ENCODE measurements at regions not wholly inside any gene's neighbourhood (a gene's known extent, or its start where the extent isn't known, plus 50 kb on each side); places are given as distances from the start of the nearest gene placed in this dataset.

GRCh38 chr5:92769978-92770377 lies 811.0 kb downstream of the NR2F1-AS1 start:
- Histone ChIP-seq H3K9me3 (ENCODE audit: control insufficient read depth, low read length) (no peaks in the 10 kb centered on the region), H3K36me3 (ENCODE audit: control insufficient read depth, insufficient read depth, low read length) (no peaks in the 10 kb centered on the region), H3K4me3 (ENCODE audit: extremely low read depth, insufficient read depth, low read length, poor library complexity, severe bottlenecking) (no peak overlapping the region), H3K27ac (ENCODE audit: low read depth, low read length, severe bottlenecking) (no peak overlapping the region), H3K4me1 (ENCODE audit: control insufficient read depth, insufficient read depth, low read length, poor library complexity, severe bottlenecking) (no peaks in the 10 kb centered on the region)
- 96% methylated on average over 2 of the region's 2 CpGs; no CpG with 5 or more reads in 1 of the 2 experiments for WGBS, 2 experiments (ENCODE audit: insufficient coverage in 2 of 2)

GRCh38 chr5:92761585-92761984 lies 819.4 kb downstream of the NR2F1-AS1 start:
- Histone ChIP-seq H3K9me3 (ENCODE audit: control insufficient read depth, low read length) (no peaks in the 10 kb centered on the region), H3K27ac (ENCODE audit: low read depth, low read length, severe bottlenecking) (no peak overlapping the region), H3K36me3 (ENCODE audit: control insufficient read depth, insufficient read depth, low read length) (no peaks in the 10 kb centered on the region), H3K4me1 (ENCODE audit: control insufficient read depth, insufficient read depth, low read length, poor library complexity, severe bottlenecking) (no peaks in the 10 kb centered on the region), H3K4me3 (ENCODE audit: extremely low read depth, insufficient read depth, low read length, poor library complexity, severe bottlenecking) (no peak overlapping the region)
- 80 to 100% methylated on average over 1 of the region's 2 CpGs for WGBS, 2 experiments (ENCODE audit: insufficient coverage in 2 of 2)

DNA sequence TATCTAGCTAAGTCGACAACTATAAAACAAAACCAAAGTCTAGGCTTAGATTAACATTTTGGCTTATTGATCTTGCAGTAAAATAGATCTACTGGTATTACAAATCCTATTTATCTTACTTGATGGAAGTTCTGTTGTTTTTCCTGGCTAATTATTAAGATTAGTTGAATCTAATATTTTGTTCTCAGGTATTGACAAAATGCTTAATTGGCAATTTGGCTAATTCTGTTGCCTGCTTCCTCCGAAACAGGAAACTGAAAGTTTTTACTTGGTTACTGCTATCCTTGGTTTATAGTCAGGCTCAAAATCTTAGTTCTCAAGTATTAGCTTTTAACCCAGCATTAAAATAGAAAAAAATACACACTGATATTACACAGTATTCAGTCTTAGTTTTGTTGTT lies 820.5 kb downstream of the NR2F1-AS1 start:
- Histone ChIP-seq H3K36me3 (ENCODE audit: control insufficient read depth, insufficient read depth, low read length) (no peaks in the 10 kb centered on the region), H3K9me3 (ENCODE audit: control insufficient read depth, low read length) (no peaks in the 10 kb centered on the region), H3K4me1 (ENCODE audit: control insufficient read depth, insufficient read depth, low read length, poor library complexity, severe bottlenecking) (no peaks in the 10 kb centered on the region), H3K27ac (ENCODE audit: low read depth, low read length, severe bottlenecking) (no peak overlapping the region), H3K4me3 (ENCODE audit: extremely low read depth, insufficient read depth, low read length, poor library complexity, severe bottlenecking) (no peak overlapping the region)
- WGBS, 2 experiments (ENCODE audit: insufficient coverage in 2 of 2), result no CpG with 5 or more reads among the region's 2 CpGs

DNA sequence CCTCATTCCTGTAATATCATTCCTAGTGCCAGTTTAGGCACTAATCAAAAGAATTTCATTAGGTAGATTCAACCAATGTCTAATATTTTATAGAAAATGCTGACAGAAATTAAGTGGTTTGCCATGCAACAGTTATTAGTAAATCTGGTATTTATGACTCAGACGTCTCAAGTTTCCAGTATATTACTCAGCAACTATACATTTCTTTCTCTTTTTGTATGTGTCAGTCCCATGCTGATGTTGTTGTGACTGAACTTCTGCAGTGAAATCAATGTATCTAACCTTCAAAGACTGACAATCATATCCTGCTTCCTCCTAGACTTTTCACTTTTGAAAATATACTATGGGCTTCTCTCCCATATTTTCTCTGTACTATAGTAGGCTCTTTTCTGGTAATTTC lies 822.5 kb downstream of the NR2F1-AS1 start:
- H3K36me3 ChIP-seq (ENCODE audit: control insufficient read depth, insufficient read depth, low read length), result no peaks in the 10 kb centered on the region
- H3K27ac ChIP-seq (ENCODE audit: low read depth, low read length, severe bottlenecking), result no peak overlapping the region
- WGBS, 2 experiments (ENCODE audit: insufficient coverage in 2 of 2), result 83% methylated on average over 1 of the region's 1 CpG; no CpG with 5 or more reads in 1 of the 2 experiments
- H3K9me3 ChIP-seq (ENCODE audit: control insufficient read depth, low read length), result no peaks in the 10 kb centered on the region
- no peak overlapping the region for H3K4me3 ChIP-seq (ENCODE audit: extremely low read depth, insufficient read depth, low read length, poor library complexity, severe bottlenecking)
- H3K4me1 ChIP-seq (ENCODE audit: control insufficient read depth, insufficient read depth, low read length, poor library complexity, severe bottlenecking), result no peaks in the 10 kb centered on the region

DNA sequence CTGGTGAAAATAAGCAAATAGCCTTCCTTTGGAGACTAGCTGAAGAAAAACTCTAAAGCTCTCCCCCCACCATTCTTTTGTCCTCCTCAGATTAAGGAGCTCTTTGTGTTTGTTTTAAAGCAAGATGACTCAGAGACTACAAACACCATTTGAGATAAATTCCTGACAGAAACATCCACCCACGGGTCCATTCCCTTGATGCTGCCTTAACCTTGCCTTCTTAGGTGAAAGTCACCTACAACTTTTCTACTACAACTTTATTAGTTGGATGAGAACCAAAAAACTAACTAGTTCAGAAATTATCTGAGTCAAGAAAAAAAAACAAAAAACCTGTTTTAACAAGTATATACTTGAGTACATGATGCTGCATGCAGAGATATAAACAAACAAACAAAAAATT lies 831.1 kb downstream of the NR2F1-AS1 start:
- Histone ChIP-seq H3K4me3 (ENCODE audit: extremely low read depth, insufficient read depth, low read length, poor library complexity, severe bottlenecking) (no peak overlapping the region), H3K9me3 (ENCODE audit: control insufficient read depth, low read length) (no peaks in the 10 kb centered on the region), H3K4me1 (ENCODE audit: control insufficient read depth, insufficient read depth, low read length, poor library complexity, severe bottlenecking) (no peaks in the 10 kb centered on the region), H3K36me3 (ENCODE audit: control insufficient read depth, insufficient read depth, low read length) (no peaks in the 10 kb centered on the region), H3K27ac (ENCODE audit: low read depth, low read length, severe bottlenecking) (no peak overlapping the region)
- no CpG with 5 or more reads among the region's 1 CpG for WGBS, 2 experiments (ENCODE audit: insufficient coverage in 2 of 2)

DNA sequence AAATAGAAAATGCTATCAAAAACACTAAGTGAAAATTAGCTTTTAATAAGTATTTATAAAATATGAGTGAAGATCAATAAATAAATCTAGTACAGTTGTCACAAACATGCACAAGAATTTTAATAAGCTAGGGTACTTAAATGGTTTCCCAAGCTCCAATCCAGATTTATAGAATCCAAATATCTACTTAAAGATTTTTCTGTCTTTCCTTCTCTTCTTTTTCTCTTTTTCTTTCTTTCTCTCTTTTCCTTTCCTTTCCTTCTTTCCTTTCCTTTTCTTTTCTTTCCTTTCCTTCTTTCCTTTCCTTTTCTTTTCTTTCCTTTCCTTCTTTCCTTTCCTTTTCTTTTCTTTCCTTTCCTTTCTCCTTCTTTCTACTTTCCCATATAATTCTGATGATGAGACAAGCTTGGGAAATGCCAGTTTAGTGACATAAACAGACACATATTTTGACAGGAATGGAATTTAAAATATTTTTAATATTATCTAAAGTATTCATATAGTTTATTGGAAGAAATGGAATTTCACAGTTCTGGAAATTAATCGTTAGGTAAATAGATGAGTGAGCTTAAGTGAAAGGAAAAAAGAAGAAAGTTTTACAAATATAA lies 832.8 kb downstream of the NR2F1-AS1 start:
- Histone ChIP-seq H3K9me3 (ENCODE audit: control insufficient read depth, low read length) (no peaks in the 10 kb centered on the region), H3K36me3 (ENCODE audit: control insufficient read depth, insufficient read depth, low read length) (no peaks in the 10 kb centered on the region), H3K4me3 (ENCODE audit: extremely low read depth, insufficient read depth, low read length, poor library complexity, severe bottlenecking) (no peak overlapping the region), H3K27ac (ENCODE audit: low read depth, low read length, severe bottlenecking) (no peak overlapping the region), H3K4me1 (ENCODE audit: control insufficient read depth, insufficient read depth, low read length, poor library complexity, severe bottlenecking) (no peaks in the 10 kb centered on the region)
- WGBS, 2 experiments (ENCODE audit: insufficient coverage in 2 of 2), result no CpG with 5 or more reads among the region's 1 CpG

DNA sequence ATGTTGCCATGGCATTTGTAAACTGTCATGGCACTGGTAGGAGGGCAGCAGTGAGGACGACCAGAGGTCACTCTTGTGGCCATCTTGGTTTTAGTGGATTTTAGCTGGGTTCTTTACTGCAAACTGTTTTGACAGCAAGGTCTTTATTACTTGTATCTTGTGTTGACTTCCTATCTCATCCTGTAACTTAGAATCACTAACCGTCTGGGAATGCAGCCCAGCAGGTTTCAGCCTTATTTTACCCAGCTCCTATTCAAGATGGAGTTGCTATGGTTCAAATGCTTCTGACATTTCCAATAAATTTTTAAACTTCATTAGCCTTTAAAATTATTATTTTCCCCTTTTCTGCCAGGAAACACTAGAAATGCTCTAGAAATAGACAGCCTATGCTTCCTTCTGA lies 839.1 kb downstream of the NR2F1-AS1 start:
- no peak overlapping the region for H3K4me3 ChIP-seq (ENCODE audit: extremely low read depth, insufficient read depth, low read length, poor library complexity, severe bottlenecking)
- WGBS, 2 experiments (ENCODE audit: insufficient coverage in 2 of 2), result 100% methylated on average over 2 of the region's 2 CpGs
- H3K36me3 ChIP-seq (ENCODE audit: control insufficient read depth, insufficient read depth, low read length), result no peaks in the 10 kb centered on the region
- H3K4me1 ChIP-seq (ENCODE audit: control insufficient read depth, insufficient read depth, low read length, poor library complexity, severe bottlenecking), result no peaks in the 10 kb centered on the region
- H3K9me3 ChIP-seq (ENCODE audit: control insufficient read depth, low read length), result no peaks in the 10 kb centered on the region
- H3K27ac ChIP-seq (ENCODE audit: low read depth, low read length, severe bottlenecking), result no peak overlapping the region

DNA sequence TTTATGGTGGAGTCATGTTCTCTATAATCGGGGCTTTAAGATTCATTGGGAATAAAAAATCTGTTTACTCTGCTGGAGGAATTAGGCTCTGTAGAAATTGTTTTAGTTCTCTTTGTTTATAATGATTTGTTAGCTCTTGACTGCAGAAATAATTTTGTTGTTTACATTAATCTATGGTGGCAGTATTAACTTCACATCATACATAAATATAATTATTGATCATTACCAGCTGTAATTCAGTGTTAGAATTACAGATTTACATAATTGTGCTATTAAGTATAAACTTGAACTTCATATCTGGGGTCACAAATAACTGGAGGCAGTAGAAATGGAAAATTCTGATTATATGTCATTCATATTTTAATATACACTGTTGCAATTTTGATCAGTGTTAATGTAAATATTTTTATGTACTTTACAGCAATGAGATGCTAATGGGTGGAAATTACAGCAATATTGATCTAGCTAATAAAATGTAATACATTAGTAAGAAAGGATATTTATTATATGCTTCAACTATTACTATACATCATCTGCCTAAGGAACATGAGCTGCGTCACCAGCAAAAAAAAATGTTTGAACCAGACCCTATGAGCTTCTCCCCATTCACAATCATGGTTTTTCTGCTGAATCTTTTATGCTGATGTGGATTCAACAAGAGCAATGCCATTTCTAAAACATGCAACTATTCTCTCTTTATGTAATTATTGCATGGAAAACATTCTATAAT lies 846.6 kb downstream of the NR2F1-AS1 start:
- H3K27ac ChIP-seq (ENCODE audit: low read depth, low read length, severe bottlenecking), result no peak overlapping the region
- H3K9me3 ChIP-seq (ENCODE audit: control insufficient read depth, low read length), result no peaks in the 10 kb centered on the region
- H3K36me3 ChIP-seq (ENCODE audit: control insufficient read depth, insufficient read depth, low read length), result no peaks in the 10 kb centered on the region
- H3K4me1 ChIP-seq (ENCODE audit: control insufficient read depth, insufficient read depth, low read length, poor library complexity, severe bottlenecking), result no peaks in the 10 kb centered on the region
- WGBS, 2 experiments (ENCODE audit: insufficient coverage in 2 of 2), result 90 to 100% methylated on average over 1 to 2 of the region's 2 CpGs
- no peak overlapping the region for H3K4me3 ChIP-seq (ENCODE audit: extremely low read depth, insufficient read depth, low read length, poor library complexity, severe bottlenecking)

- no peaks in the 10 kb centered on the region for H3K36me3 ChIP-seq (ENCODE audit: control insufficient read depth, insufficient read depth, low read length)
- H3K4me3 ChIP-seq (ENCODE audit: extremely low read depth, insufficient read depth, low read length, poor library complexity, severe bottlenecking), result no peak overlapping the region
- no peaks in the 10 kb centered on the region for H3K4me1 ChIP-seq (ENCODE audit: control insufficient read depth, insufficient read depth, low read length, poor library complexity, severe bottlenecking)
- no peaks in the 10 kb centered on the region for H3K9me3 ChIP-seq (ENCODE audit: control insufficient read depth, low read length)
- WGBS, 2 experiments (ENCODE audit: insufficient coverage in 2 of 2), result no CpG with 5 or more reads among the region's 1 CpG
- H3K27ac ChIP-seq (ENCODE audit: low read depth, low read length, severe bottlenecking), result no peak overlapping the region
Observed at GRCh38 chr5:92730486-92730885, 850.5 kb downstream of the NR2F1-AS1 start.

DNA sequence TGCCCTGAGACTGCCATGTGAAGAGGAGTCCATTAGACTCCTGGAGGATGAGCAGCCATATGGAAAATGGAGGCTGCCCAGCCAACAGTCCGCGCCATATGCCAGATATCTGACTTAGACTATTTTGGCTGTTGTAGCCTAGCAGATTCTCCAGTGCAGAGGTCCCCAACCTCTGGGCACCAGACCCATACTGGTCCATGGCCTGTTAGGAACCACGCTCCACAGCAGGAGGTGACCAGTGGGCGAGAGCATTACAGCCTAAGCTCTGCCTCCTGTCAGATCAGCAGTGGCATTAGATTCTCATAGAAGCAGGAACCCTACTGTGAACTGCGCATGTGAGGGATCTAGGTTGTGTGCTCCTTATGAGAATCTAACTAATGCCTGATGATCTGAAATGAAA lies 851.9 kb downstream of the NR2F1-AS1 start:
- H3K9me3 ChIP-seq (ENCODE audit: control insufficient read depth, low read length), result no peaks in the 10 kb centered on the region
- no peaks in the 10 kb centered on the region for H3K4me1 ChIP-seq (ENCODE audit: control insufficient read depth, insufficient read depth, low read length, poor library complexity, severe bottlenecking)
- 84 to 88% methylated on average over 4 of the region's 5 CpGs for WGBS, 2 experiments (ENCODE audit: insufficient coverage in 2 of 2)
- H3K27ac ChIP-seq (ENCODE audit: low read depth, low read length, severe bottlenecking), result no peak overlapping the region
- H3K36me3 ChIP-seq (ENCODE audit: control insufficient read depth, insufficient read depth, low read length), result no peaks in the 10 kb centered on the region
- no peak overlapping the region for H3K4me3 ChIP-seq (ENCODE audit: extremely low read depth, insufficient read depth, low read length, poor library complexity, severe bottlenecking)

DNA sequence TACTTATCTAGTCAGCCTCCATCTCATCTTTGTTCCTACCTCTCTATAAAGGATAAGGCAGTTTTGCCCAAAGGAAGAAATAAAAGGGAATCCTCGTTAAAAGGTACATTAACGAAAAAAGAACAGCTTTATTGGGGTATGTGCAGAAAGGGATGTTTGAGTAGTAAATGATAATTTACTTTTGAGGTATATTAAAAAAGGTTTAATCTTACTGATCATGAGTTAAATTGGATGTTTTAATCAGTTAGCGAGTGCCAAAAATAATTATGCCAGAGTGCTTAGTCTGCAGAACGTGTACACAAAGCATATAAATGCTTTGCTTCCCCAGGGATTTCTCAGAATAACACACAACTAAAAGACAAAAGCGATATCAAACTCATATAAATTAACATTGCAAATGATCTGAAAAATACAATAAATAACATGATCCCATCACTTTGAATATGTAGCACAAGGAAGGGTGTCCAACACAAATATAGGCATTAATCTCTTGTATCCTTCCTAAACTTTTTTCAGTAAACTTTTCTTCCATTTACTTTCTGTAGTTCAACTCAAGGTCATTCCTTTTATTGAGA lies 865.0 kb downstream of the NR2F1-AS1 start:
- Histone ChIP-seq H3K9me3 (ENCODE audit: control insufficient read depth, low read length) (no peaks in the 10 kb centered on the region), H3K27ac (ENCODE audit: low read depth, low read length, severe bottlenecking) (no peak overlapping the region), H3K4me3 (ENCODE audit: extremely low read depth, insufficient read depth, low read length, poor library complexity, severe bottlenecking) (no peak overlapping the region), H3K4me1 (ENCODE audit: control insufficient read depth, insufficient read depth, low read length, poor library complexity, severe bottlenecking) (no peaks in the 10 kb centered on the region), H3K36me3 (ENCODE audit: control insufficient read depth, insufficient read depth, low read length) (no peaks in the 10 kb centered on the region)
- WGBS, 2 experiments (ENCODE audit: insufficient coverage in 2 of 2), result 82 to 87% methylated on average over 3 to 4 of the region's 5 CpGs
